Neural cell (in vitro differentiated cells): ENCODE measurements at regions not wholly inside any gene's neighbourhood (a gene's known extent, or its start where the extent isn't known, plus 50 kb on each side); places are given as distances from the start of the nearest gene placed in this dataset.

ENCODE experiments used
- H2AFZ ChIP-seq: fragments of 200-600, 300-800 bp; sonication (generic), shearing (Covaris generic); 2 replicates; pipeline ENCODE4 v1.6.0; 2014; ENCODE audit warnings: low read depth, mild to moderate bottlenecking, antibody characterized with exemption, low read length, moderate library complexity
- H3F3A ChIP-seq: fragments of 200-600 bp; shearing (Covaris generic); 2 replicates; pipeline ENCODE4 v1.6.1; 2016; ENCODE audit warnings: mild to moderate bottlenecking, moderate library complexity, mixed read lengths, antibody characterized with exemption, low read length; ENCODE audit not compliant: insufficient read depth, poor library complexity, severe bottlenecking
- H3K27ac ChIP-seq: fragments of 200-600, 300-800 bp; sonication (generic), shearing (Covaris generic); 2 replicates; pipeline ENCODE4 v1.5.1; 2014; ENCODE audit warnings: mild to moderate bottlenecking, low read length, moderate library complexity
- H3K27me3 ChIP-seq: fragments of 300-800, 200-600 bp; sonication (generic), shearing (Covaris generic); 2 replicates; pipeline ENCODE4 v1.6.0; 2014; ENCODE audit warnings: mild to moderate bottlenecking, low read depth, low read length, moderate library complexity; ENCODE audit not compliant: insufficient read depth
- H3K36me3 ChIP-seq: fragments of 300-800, 200-600 bp; sonication (generic), shearing (Covaris generic); 2 replicates; pipeline ENCODE4 v1.5.1; 2014; ENCODE audit warnings: mild to moderate bottlenecking, antibody characterized with exemption, low read length, moderate library complexity; ENCODE audit not compliant: insufficient read depth
- H3K4me2 ChIP-seq: fragments of 300-800, 200-600 bp; sonication (generic), shearing (Covaris generic); 2 replicates; pipeline ENCODE4 v1.6.0; 2014; ENCODE audit warnings: mild to moderate bottlenecking, low read length
- H3K4me3 ChIP-seq: fragments of 300-800, 200-600 bp; sonication (generic), shearing (Covaris generic); 2 replicates; pipeline ENCODE4 v1.5.1; 2014; ENCODE audit warnings: mild to moderate bottlenecking, low read length, moderate library complexity
- H3K79me2 ChIP-seq: fragments of 200-600 bp; shearing (Covaris generic); replicated peaks from 2 replicates; pipeline ENCODE4 v1.6.0; 2014; ENCODE audit warnings: mild to moderate bottlenecking, low read length, moderate library complexity; ENCODE audit not compliant: insufficient read depth
- H3K9ac ChIP-seq: fragments of 300-800, 200-600 bp; sonication (generic), shearing (Covaris generic); 2 replicates; pipeline ENCODE4 v1.6.1; 2016; ENCODE audit warnings: mild to moderate bottlenecking, low read length, mixed read lengths
- H3K9me2 ChIP-seq: fragments of 200-600 bp; shearing (Covaris generic); 2 replicates; pipeline ENCODE4 v1.6.1; 2016; ENCODE audit warnings: mild to moderate bottlenecking, low read length, mixed read lengths; ENCODE audit not compliant: insufficient read depth
- H3K9me3 ChIP-seq: fragments of 200-600, 300-800 bp; sonication (generic), shearing (Covaris generic); 2 replicates; pipeline ENCODE4 v1.6.1; 2016; ENCODE audit warnings: mild to moderate bottlenecking, mixed run types, low read length, moderate library complexity, mixed read lengths
- H4K20me1 ChIP-seq: fragments of 200-600 bp; shearing (Covaris generic); 2 replicates; pipeline ENCODE4 v1.6.1; 2016; ENCODE audit warnings: mild to moderate bottlenecking, mixed run types; ENCODE audit not compliant: insufficient read depth
- CTCF ChIP-seq: fragments of 450-650 bp; IDR thresholded peaks from 2 replicates; pipeline ENCODE4 v1.5.1; 2014; ENCODE audit warnings: antibody characterized with exemption, mild to moderate bottlenecking, moderate library complexity; ENCODE audit not compliant: poor library complexity, severe bottlenecking
- EP300 ChIP-seq: fragments of 450-650 bp; conservative IDR thresholded peaks from 2 replicates; pipeline ENCODE4 v1.6.1; 2014; ENCODE audit warnings: antibody characterized with exemption, mild to moderate bottlenecking, moderate library complexity; ENCODE audit not compliant: poor library complexity, severe bottlenecking
- EZH2 ChIP-seq: fragments of 200-600, 300-800 bp; shearing (Covaris generic), sonication (generic); IDR thresholded peaks from 2 replicates; pipeline ENCODE4 v1.6.1; 2014; ENCODE audit warnings: antibody characterized with exemption, low read length, borderline replicate concordance, mild to moderate bottlenecking; ENCODE audit not compliant: insufficient read depth, poor library complexity, severe bottlenecking
- MXI1 ChIP-seq: fragments of 450-650 bp; conservative IDR thresholded peaks from 2 replicates; pipeline ENCODE4 v1.6.1; 2014; ENCODE audit warnings: antibody characterized with exemption, mild to moderate bottlenecking; ENCODE audit not compliant: poor library complexity, severe bottlenecking
- POLR2AphosphoS5 ChIP-seq: IDR thresholded peaks from 2 replicates; pipeline ENCODE4 v1.6.1; 2012
- RAD21 ChIP-seq: fragments of 450-650 bp; conservative IDR thresholded peaks from 2 replicates; pipeline ENCODE4 v1.6.1; 2014; ENCODE audit warnings: antibody characterized with exemption, mild to moderate bottlenecking, moderate library complexity
- REST ChIP-seq: IDR thresholded peaks from 2 replicates; pipeline ENCODE4 v1.6.1; 2012; ENCODE audit warnings: borderline replicate concordance
- SMC3 ChIP-seq: fragments of 450-650 bp; conservative IDR thresholded peaks from 2 replicates; pipeline ENCODE4 v1.6.1; 2014; ENCODE audit warnings: antibody characterized with exemption, mild to moderate bottlenecking, moderate library complexity; ENCODE audit not compliant: poor library complexity
- TAF1 ChIP-seq: IDR thresholded peaks from 2 replicates; pipeline ENCODE4 v1.6.1; 2012; ENCODE audit warnings: low read depth

GRCh38 chr1:36708587-36708986 lies 225.9 kb upstream of the CSF3R start:
- Histone ChIP-seq H3K9me2 (no peaks in the 10 kb centered on the region), H3F3A (no peaks in the 10 kb centered on the region), H4K20me1 (no peaks in the 10 kb centered on the region), H3K27ac (no peak overlapping the region), H3K4me2 (no peak overlapping the region), H3K4me3 (no peak overlapping the region), H3K27me3 (no peaks in the 10 kb centered on the region), H2AFZ (no peak overlapping the region), H3K79me2 (no peaks in the 10 kb centered on the region), H3K36me3 (no peaks in the 10 kb centered on the region), H3K9ac (no peak overlapping the region), H3K9me3 (no peaks in the 10 kb centered on the region)
- TF ChIP-seq EZH2 (no peak), MXI1 (no peak), EP300 (no peak), TAF1 (no peak), POLR2AphosphoS5 (no peak), CTCF (no peak), SMC3 (no peak), RAD21 (no peak), REST (no peak)

DNA sequence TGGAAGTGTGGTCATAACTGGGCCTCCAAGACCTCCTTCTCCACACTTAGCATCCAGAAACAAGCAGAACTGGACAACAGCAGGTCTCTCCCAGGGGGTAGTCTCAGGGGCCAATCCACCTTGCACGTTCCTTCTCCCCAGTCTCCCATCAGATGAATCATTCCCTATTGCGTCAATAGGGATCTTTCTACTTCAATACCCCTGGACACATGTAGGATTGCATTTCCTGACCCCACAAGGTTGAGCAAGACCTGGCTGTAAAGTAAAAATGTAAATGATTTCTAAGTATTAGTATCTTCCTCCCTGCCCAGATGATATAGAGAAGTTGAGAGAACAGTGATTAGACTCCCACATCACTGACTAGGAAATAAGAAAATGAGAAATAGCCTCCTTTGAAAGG lies 224.5 kb upstream of the CSF3R start:
- H3K79me2 ChIP-seq: no peaks in the 10 kb centered on the region
- no peak overlapping the region for H2AFZ ChIP-seq
- H3K36me3 ChIP-seq: no peaks in the 10 kb centered on the region
- no peak overlapping the region for H3K4me2 ChIP-seq
- no peak overlapping the region for H3K27ac ChIP-seq
- no peaks in the 10 kb centered on the region for H3F3A ChIP-seq
- no peaks in the 10 kb centered on the region for H3K9me2 ChIP-seq
- no peak overlapping the region for H3K9ac ChIP-seq
- H3K9me3 ChIP-seq: no peaks in the 10 kb centered on the region
- H4K20me1 ChIP-seq: no peaks in the 10 kb centered on the region
- no peak overlapping the region for H3K4me3 ChIP-seq
- no peaks in the 10 kb centered on the region for H3K27me3 ChIP-seq
- TF ChIP-seq TAF1 (no peak), REST (no peak), EP300 (no peak), EZH2 (no peak), RAD21 (no peak), MXI1 (no peak), CTCF (no peak), SMC3 (no peak), POLR2AphosphoS5 (no peak)
